H1 (cell line): ENCODE measurements at regions not wholly inside any gene's neighbourhood (a gene's known extent, or its start where the extent isn't known, plus 50 kb on each side); places are given as distances from the start of the nearest gene placed in this dataset.

Experiments used
- CTCF ChIA-PET: fragments of 300-600 bp; sonication (Branson Sonifier 250); formaldehyde crosslinking; loops from one replicate; lab custom pipeline; 2021; ENCODE audit not compliant: partially characterized antibody; lab: Charles Lee
- POLR2A ChIA-PET: fragments of 300-600 bp; sonication (Branson Sonifier 250); formaldehyde crosslinking; loops from one replicate; lab custom pipeline; 2021; ENCODE audit warnings: inconsistent platforms; ENCODE audit not compliant: partially characterized antibody; lab: Charles Lee
- DNase-seq, 2 experiments: peaks; one replicate each; pipeline versions ENCODE4 v3.0.0 to v3.0.0-alpha.2; 2010 to 2022; ENCODE audit warnings: low spot score in 2 of 2, low read depth in 1 of 2, mixed read lengths in 1 of 2
- FAIRE-seq: peaks from 2 replicates; lab custom pipeline; 2011; peaks lifted over from hg19 to GRCh38; lab: Jason Lieb, UNC
- H2AFZ ChIP-seq: 2 replicates; pipeline ENCODE4 v1.8.1; 2012; ENCODE audit warnings: low read length, inconsistent platforms
- H2AK5ac ChIP-seq: 2 replicates; pipeline ENCODE4 v1.6.1; 2013; ENCODE audit warnings: low read depth, low read length
- H2BK120ac ChIP-seq: replicated peaks from 2 replicates; pipeline ENCODE3; 2013; ENCODE audit warnings: low read depth, low read length, inconsistent platforms
- H2BK12ac ChIP-seq: 2 replicates; pipeline ENCODE4 v1.6.1; 2013; ENCODE audit warnings: low read depth, low read length
- H2BK15ac ChIP-seq: 2 replicates; pipeline ENCODE4 v1.6.1; 2013; ENCODE audit warnings: low read length
- H2BK20ac ChIP-seq: 2 replicates; pipeline ENCODE4 v1.6.1; 2013; ENCODE audit warnings: low read length
- H2BK5ac ChIP-seq: 2 replicates; pipeline ENCODE4 v1.6.1; 2013; ENCODE audit warnings: low read depth, low read length
- H3K14ac ChIP-seq: 2 replicates; pipeline ENCODE4 v1.6.1; 2013; ENCODE audit warnings: inconsistent platforms; ENCODE audit not compliant: insufficient read length
- H3K18ac ChIP-seq: 2 replicates; pipeline ENCODE4 v1.6.1; 2013; ENCODE audit warnings: low read length; ENCODE audit errors: extremely low read depth
- H3K23ac ChIP-seq: 2 replicates; pipeline ENCODE4 v1.6.1; 2013; ENCODE audit warnings: inconsistent platforms; ENCODE audit not compliant: insufficient read length
- H3K23me2 ChIP-seq: 2 replicates; pipeline ENCODE4 v1.6.1; 2013; ENCODE audit warnings: low read depth, low read length
- H3K27ac ChIP-seq: 2 replicates; pipeline ENCODE4 v1.6.1; 2011; ENCODE audit warnings: low read depth, low read length, inconsistent platforms
- H3K27me3 ChIP-seq, 4 experiments: replicated peaks in 1 of 4; 1 replicate in 1 of 4; 2 replicates in 3 of 4; pipeline versions ENCODE4 v1.6.1 to v1.8.1; 2011 to 2013; ENCODE audit warnings: low read length in 3 of 4, mild to moderate bottlenecking in 3 of 4, inconsistent platforms in 2 of 4, mixed read lengths in 2 of 4, moderate library complexity in 1 of 4; ENCODE audit not compliant: control insufficient read depth in 3 of 4, insufficient read depth in 3 of 4; ENCODE audit errors: extremely low read depth in 1 of 4
- H3K36me3 ChIP-seq, 4 experiments: 2 replicates each; pipeline versions ENCODE4 v1.6.1 to v1.8.1; 2011 to 2013; ENCODE audit warnings: mild to moderate bottlenecking in 4 of 4, low read length in 3 of 4, moderate library complexity in 2 of 4, control low read depth in 1 of 4, inconsistent platforms in 1 of 4; ENCODE audit not compliant: insufficient read depth in 4 of 4, control insufficient read depth in 2 of 4
- H3K4ac ChIP-seq: replicated peaks from 2 replicates; pipeline ENCODE3; 2013; ENCODE audit warnings: low read length, low read depth, mixed read lengths, inconsistent platforms; ENCODE audit not compliant: insufficient read length
- H3K4me1 ChIP-seq, 4 experiments: replicated peaks in 1 of 4; 1 replicate in 1 of 4; 2 replicates in 3 of 4; pipeline versions ENCODE4 v1.6.1 to v1.8.1; 2011 to 2013; ENCODE audit warnings: low read length in 3 of 4, inconsistent platforms in 2 of 4, mixed read lengths in 1 of 4; ENCODE audit not compliant: insufficient read depth in 4 of 4, control insufficient read depth in 3 of 4
- H3K4me2 ChIP-seq, 2 experiments: 2 replicates each; pipeline versions ENCODE4 v1.6.1 to v1.8.1; 2011 to 2013; ENCODE audit warnings: low read depth in 2 of 2, low read length in 2 of 2, control low read depth in 1 of 2, inconsistent platforms in 1 of 2, mild to moderate bottlenecking in 1 of 2; ENCODE audit not compliant: insufficient read depth in 1 of 2
- H3K4me3 ChIP-seq, 4 experiments: fragments of 200-600, 300-600 bp in 1 of 4; sonication (generic), shearing (Covaris generic), sonication (Bioruptor Twin) in 1 of 4; 2 replicates each; pipeline versions ENCODE4 v1.5.1 to v1.8.1; 2011 to 2016; ENCODE audit warnings: low read length in 4 of 4, low read depth in 3 of 4, control low read depth in 2 of 4, inconsistent platforms in 2 of 4, mild to moderate bottlenecking in 2 of 4, mixed read lengths in 1 of 4, moderate library complexity in 1 of 4; ENCODE audit not compliant: insufficient read depth in 2 of 4; ENCODE audit errors: extremely low read depth in 1 of 4
- H3K56ac ChIP-seq: replicated peaks from 2 replicates; pipeline ENCODE3; 2013; ENCODE audit warnings: low read depth, mild to moderate bottlenecking, mixed read lengths, low read length, inconsistent platforms; ENCODE audit not compliant: insufficient read length
- H3K79me1 ChIP-seq: 2 replicates; pipeline ENCODE4 v1.6.1; 2013; ENCODE audit warnings: low read depth, low read length, control low read depth
- H3K79me2 ChIP-seq, 2 experiments: 2 replicates each; pipeline versions ENCODE4 v1.6.1 to v1.8.1; 2012 to 2013; ENCODE audit warnings: low read length in 2 of 2, mild to moderate bottlenecking in 2 of 2, inconsistent platforms in 1 of 2; ENCODE audit not compliant: insufficient read depth in 2 of 2, control insufficient read depth in 1 of 2
- H3K9ac ChIP-seq, 4 experiments: replicated peaks in 1 of 4; 1 replicate in 1 of 4; 2 replicates in 3 of 4; pipeline versions ENCODE4 v1.6.1 to v1.8.1; 2011 to 2013; ENCODE audit warnings: low read depth in 3 of 4, low read length in 3 of 4, control low read depth in 2 of 4, mild to moderate bottlenecking in 2 of 4, moderate library complexity in 2 of 4, inconsistent platforms in 1 of 4; ENCODE audit errors: extremely low read depth in 1 of 4
- H3K9me3 ChIP-seq, 2 experiments: 2 replicates each; pipeline versions ENCODE4 v1.6.1 to v1.8.1; 2012 to 2013; ENCODE audit warnings: mild to moderate bottlenecking in 2 of 2, moderate library complexity in 2 of 2, control low read depth in 1 of 2, inconsistent platforms in 1 of 2, low read depth in 1 of 2, low read length in 1 of 2, mixed read lengths in 1 of 2; ENCODE audit not compliant: insufficient read depth in 2 of 2
- H4K20me1 ChIP-seq, 2 experiments: replicated peaks in 1 of 2; 2 replicates each; pipeline versions ENCODE3 to v1.8.1; 2011 to 2013; ENCODE audit warnings: inconsistent platforms in 2 of 2, low read length in 2 of 2, mild to moderate bottlenecking in 1 of 2; ENCODE audit not compliant: insufficient read depth in 2 of 2, control insufficient read depth in 1 of 2
- H4K5ac ChIP-seq: 2 replicates; pipeline ENCODE4 v1.6.1; 2013; ENCODE audit warnings: low read length, low read depth, mixed read lengths, inconsistent platforms; ENCODE audit not compliant: insufficient read length
- H4K8ac ChIP-seq: 2 replicates; pipeline ENCODE4 v1.8.0; 2013; ENCODE audit warnings: mild to moderate bottlenecking, moderate library complexity, low read length, inconsistent platforms; ENCODE audit not compliant: insufficient read depth; ENCODE audit errors: extremely low read depth
- H4K91ac ChIP-seq: replicated peaks from 2 replicates; pipeline ENCODE3; 2013; ENCODE audit warnings: low read length, mixed read lengths, inconsistent platforms; ENCODE audit not compliant: insufficient read length
- BCL11A ChIP-seq, 2 experiments: IDR thresholded peaks; one replicate each; pipeline ENCODE4 v1.6.1; 2011; ENCODE audit warnings: low read depth in 2 of 2, low read length in 2 of 2, mild to moderate bottlenecking in 2 of 2
- CBX8 ChIP-seq: fragments of 300-800, 300-1000 bp; sonication (generic); IDR thresholded peaks from 2 replicates; pipeline ENCODE4 v1.7.1; 2016; ENCODE audit warnings: low read depth, low read length, borderline replicate concordance
- CHD2 ChIP-seq: IDR thresholded peaks from 2 replicates; pipeline ENCODE4 v1.6.1; 2012; ENCODE audit warnings: low read length, improper control_type of control experiment
- CTCF ChIP-seq, 3 experiments: IDR thresholded peaks; 1 replicate in 2 of 3; 2 replicates in 1 of 3; pipeline versions ENCODE4 v1.5.1 to v1.6.1; 2011; ENCODE audit warnings: low read length in 3 of 3, mild to moderate bottlenecking in 3 of 3, inconsistent platforms in 2 of 3, low read depth in 1 of 3, moderate library complexity in 1 of 3; ENCODE audit not compliant: insufficient read depth in 1 of 3; ENCODE audit errors: control extremely low read depth in 1 of 3
- FOSL1 ChIP-seq: IDR thresholded peaks from 2 replicates; pipeline ENCODE4 v1.6.1; 2011; ENCODE audit warnings: mild to moderate bottlenecking, low read depth, low read length, moderate library complexity; ENCODE audit not compliant: insufficient read depth
- HDAC2 ChIP-seq, 2 experiments: fragments of 300-600 bp in 1 of 2; sonication (generic) in 1 of 2; IDR thresholded peaks; 2 replicates each; pipeline ENCODE4 v1.6.1; 2011 to 2012; ENCODE audit warnings: low read depth in 2 of 2, low read length in 2 of 2, mild to moderate bottlenecking in 2 of 2, moderate library complexity in 2 of 2, borderline replicate concordance in 1 of 2, inconsistent platforms in 1 of 2
- MAX ChIP-seq: IDR thresholded peaks from 2 replicates; pipeline ENCODE4 v1.6.1; 2012; ENCODE audit warnings: inconsistent platforms
- POLR2A ChIP-seq, 2 experiments: IDR thresholded peaks; 1 replicate in 1 of 2; 2 replicates in 1 of 2; pipeline ENCODE4 v1.6.1; 2011; ENCODE audit warnings: low read depth in 2 of 2, low read length in 2 of 2, mild to moderate bottlenecking in 2 of 2; ENCODE audit errors: control extremely low read depth in 1 of 2
- RFX5 ChIP-seq: IDR thresholded peaks from 2 replicates; pipeline ENCODE4 v1.6.1; 2011; ENCODE audit warnings: low read depth, low read length, improper control_type of control experiment, borderline replicate concordance
- SP4 ChIP-seq: IDR thresholded peaks from 2 replicates; pipeline ENCODE4 v1.6.1; 2012; ENCODE audit warnings: low read length, inconsistent platforms
- WGBS, 2 experiments: shearing (Covaris generic) in 1 of 2; methylation state at CpG; one replicate each; pipeline versions ENCODE4 v1.1.6 to v1.1.7; 2013 to 2015; ENCODE audit warnings: low lambda C conversion rate in 2 of 2, mixed read lengths in 2 of 2, inconsistent platforms in 1 of 2, low coverage in 1 of 2, missing lambda C conversion rate in 1 of 2; ENCODE audit not compliant: insufficient replicate concordance in 2 of 2, insufficient coverage in 1 of 2, insufficient read length in 1 of 2; ENCODE audit errors: extremely low coverage in 1 of 2, missing lambda C conversion rate in 1 of 2; 5-methylcytosine and 5-hydroxymethylcytosine counted together

- Histone ChIP-seq H2BK120ac (no peak overlapping the region), H3K9ac (no peak overlapping the region; a peak in 1 of 7 replicates), H3K27me3 (no peaks in the 10 kb centered on the region), H3K18ac (no peak overlapping the region), H3K79me2 (no peaks in the 10 kb centered on the region), H2BK5ac (no peak overlapping the region), H3K9me3 (no peaks in the 10 kb centered on the region), H3K56ac (no peak overlapping the region), H3K23ac (no peak overlapping the region), H3K4me3 (no peak overlapping the region), H3K4me1 (peaks cover 0 to 9% (median 0%) of the 10 kb centered on the region in 4 experiments; a peak in 2 of 7 replicates), H4K8ac (no peak overlapping the region), H3K14ac (no peak overlapping the region), H4K20me1 (no peaks in the 10 kb centered on the region), H3K27ac (no peak overlapping the region), H4K5ac (no peak overlapping the region), H4K91ac (no peak overlapping the region), H2BK20ac (no peak overlapping the region), H3K79me1 (no peaks in the 10 kb centered on the region), H3K23me2 (no peaks in the 10 kb centered on the region), H3K36me3 (no peaks in the 10 kb centered on the region), H3K4me2 (no peak overlapping the region), H2AFZ (no peak overlapping the region), H2AK5ac (no peak overlapping the region), H2BK15ac (no peak overlapping the region), H3K4ac (no peak overlapping the region), H2BK12ac (no peak overlapping the region)
- WGBS, 2 experiments = 88% methylated on average over 3 of the region's 3 CpGs; no CpG with 5 or more reads in 1 of the 2 experiments
- DNase-seq (no peak), FAIRE-seq (no peak)
- ChIA-PET CTCF (interaction anchor here (0.7 kb wide), 1 partner anchor 166 kb away, joined by 3 read pairs; no protein-coding TSS in a partner anchor), POLR2A (no interaction called here)
- TF ChIP-seq CBX8 (no peak), POLR2A (IDR thresholded peaks at IDR 0.05; ENCODE audit: control extremely low read depth in 1 of 2, low read depth in 2 of 2, low read length in 2 of 2) (no peak), CHD2 (no peak), BCL11A (IDR thresholded peaks at IDR 0.05; ENCODE audit: low read depth in 2 of 2, low read length in 2 of 2) (no peak), CTCF (IDR thresholded peaks at IDR 0.05; ENCODE audit: control extremely low read depth in 1 of 3, insufficient read depth in 1 of 3, low read depth in 1 of 3, low read length in 3 of 3) (no peak), SP4 (no peak), FOSL1 (no peak), HDAC2 (IDR thresholded peaks at IDR 0.05; ENCODE audit: borderline replicate concordance in 1 of 2, low read depth in 2 of 2, low read length in 2 of 2) (no peak), RFX5 (no peak), MAX (no peak)
Measured at GRCh38 chr6:78347191-78347916, 520.0 kb upstream of the IRAK1BP1 start.
